WTC11 (cell line): ENCODE measurements at regions not wholly inside any gene's neighbourhood (a gene's known extent, or its start where the extent isn't known, plus 50 kb on each side); places are given as distances from the start of the nearest gene placed in this dataset.

ENCODE experiments used
- ATAC-seq: fragments of 200-7000 bp; cut with Tn5 transposase; 2 replicates; pipeline ENCODE4 v1.10.0; 2021; ENCODE audit warnings: mild to moderate bottlenecking, moderate library complexity
- CTCF ChIA-PET: fragments of 300-600 bp; sonication (Branson Sonifier 250); formaldehyde crosslinking; loops from one replicate; lab custom pipeline; 2021; ENCODE audit warnings: antibody characterized with exemption; lab: Charles Lee
- POLR2A ChIA-PET: fragments of 350-600 bp; sonication (Branson Sonifier 250); formaldehyde crosslinking; loops from one replicate; lab custom pipeline; 2021; ENCODE audit warnings: antibody characterized with exemption; lab: Charles Lee
- DNase-seq: peaks from one replicate; pipeline ENCODE4 v3.0.0; 2021; ENCODE audit warnings: low spot score
- H3K27ac Mint-ChIP-seq: 2 replicates; pipeline ENCODE4 v1.8.0; 2021; ENCODE audit warnings: mixed read lengths
- H3K27me3 Mint-ChIP-seq: 2 replicates; pipeline ENCODE4 v1.8.0; 2021; ENCODE audit warnings: low read depth, mild to moderate bottlenecking, moderate library complexity, mixed read lengths
- H3K36me3 Mint-ChIP-seq: 2 replicates; pipeline ENCODE4 v1.8.0; 2021; ENCODE audit warnings: mixed read lengths
- H3K4me1 Mint-ChIP-seq: 2 replicates; pipeline ENCODE4 v1.8.0; 2022; ENCODE audit warnings: mixed read lengths
- H3K4me3 Mint-ChIP-seq: 2 replicates; pipeline ENCODE4 v1.8.0; 2021; ENCODE audit warnings: mild to moderate bottlenecking, moderate library complexity, mixed read lengths
- H3K9me3 Mint-ChIP-seq: 2 replicates; pipeline ENCODE4 v1.8.0; 2021; ENCODE audit warnings: mixed read lengths
- CDX4 ChIP-seq: fragments of 250-450 bp; sonication (Bioruptor Pico); IDR thresholded peaks from 2 replicates; pipeline ENCODE4 v1.9.0; 2021; ENCODE audit warnings: moderate library complexity, mild to moderate bottlenecking, inconsistent platforms, borderline replicate concordance
- EMX1 ChIP-seq: fragments of 250-450 bp; sonication (Bioruptor Pico); IDR thresholded peaks from 2 replicates; pipeline ENCODE4 v1.8.0; 2021; ENCODE audit warnings: mild to moderate bottlenecking
- ESRRA ChIP-seq: sonication (generic); formaldehyde crosslinking; IDR thresholded peaks from 2 replicates; pipeline ENCODE4 v1.8.1; 2022; ENCODE audit warnings: mild to moderate bottlenecking, missing genetic modification reagents, borderline replicate concordance
- GRHL2 ChIP-seq: fragments of 250-450 bp; sonication (Bioruptor Pico); IDR thresholded peaks from 2 replicates; pipeline ENCODE4 v1.8.0; 2022; ENCODE audit warnings: mild to moderate bottlenecking, moderate library complexity; ENCODE audit not compliant: insufficient replicate concordance, severe bottlenecking
- NR2C2 ChIP-seq: sonication (generic); formaldehyde crosslinking; IDR thresholded peaks from 2 replicates; pipeline ENCODE4 v1.8.0; 2022; ENCODE audit warnings: mild to moderate bottlenecking, missing genetic modification reagents
- PREB ChIP-seq: sonication (generic); formaldehyde crosslinking; IDR thresholded peaks from 2 replicates; pipeline ENCODE4 v1.8.1; 2022; ENCODE audit warnings: mild to moderate bottlenecking, missing genetic modification reagents, moderate library complexity, borderline replicate concordance
- SMAD3 ChIP-seq: sonication (generic); formaldehyde crosslinking; IDR thresholded peaks from 2 replicates; pipeline ENCODE4 v1.8.0; 2022; ENCODE audit warnings: missing genetic modification reagents, mild to moderate bottlenecking, borderline replicate concordance
- SOX15 ChIP-seq: fragments of 250-450 bp; sonication (Bioruptor Pico); IDR thresholded peaks from 2 replicates; pipeline ENCODE4 v1.9.0; 2021; ENCODE audit warnings: mild to moderate bottlenecking
- USF1 ChIP-seq: sonication (generic); formaldehyde crosslinking; IDR thresholded peaks from 2 replicates; pipeline ENCODE4 v1.8.0; 2022; ENCODE audit warnings: mild to moderate bottlenecking, missing genetic modification reagents
- ZBTB21 ChIP-seq: sonication (generic); formaldehyde crosslinking; IDR thresholded peaks from 2 replicates; pipeline ENCODE4 v1.8.1; 2023; ENCODE audit warnings: mild to moderate bottlenecking, missing genetic modification reagents, borderline replicate concordance
- TF ChIP-seq, protein P1 (sequence below): sonication (generic); formaldehyde crosslinking; IDR thresholded peaks from 2 replicates; pipeline ENCODE4 v1.8.0; 2023; ENCODE audit warnings: missing genetic modification reagents
- TF ChIP-seq, protein P2 (sequence below): fragments of 250-450 bp; sonication (Bioruptor Pico); conservative IDR thresholded peaks from 2 replicates; pipeline ENCODE4 v1.9.0; 2021; ENCODE audit warnings: mild to moderate bottlenecking
- TF ChIP-seq, protein P3 (sequence below): sonication (generic); formaldehyde crosslinking; IDR thresholded peaks from 2 replicates; pipeline ENCODE4 v1.8.0; 2022; ENCODE audit warnings: mild to moderate bottlenecking, missing genetic modification reagents
- TF ChIP-seq, protein P4 (sequence below): sonication (generic); formaldehyde crosslinking; conservative IDR thresholded peaks from 2 replicates; pipeline ENCODE4 v1.8.1; 2023; ENCODE audit warnings: mild to moderate bottlenecking, low read depth, missing genetic modification reagents, moderate library complexity
- TF ChIP-seq, protein P5 (sequence below): sonication (generic); formaldehyde crosslinking; IDR thresholded peaks from 2 replicates; pipeline ENCODE4 v1.8.0; 2023; ENCODE audit warnings: mild to moderate bottlenecking, missing genetic modification reagents
- TF ChIP-seq, protein P6 (sequence below): sonication (generic); formaldehyde crosslinking; IDR thresholded peaks from 2 replicates; pipeline ENCODE4 v1.8.1; 2022; ENCODE audit warnings: missing genetic modification reagents, borderline replicate concordance

- TF ChIP-seq, protein P1, sequence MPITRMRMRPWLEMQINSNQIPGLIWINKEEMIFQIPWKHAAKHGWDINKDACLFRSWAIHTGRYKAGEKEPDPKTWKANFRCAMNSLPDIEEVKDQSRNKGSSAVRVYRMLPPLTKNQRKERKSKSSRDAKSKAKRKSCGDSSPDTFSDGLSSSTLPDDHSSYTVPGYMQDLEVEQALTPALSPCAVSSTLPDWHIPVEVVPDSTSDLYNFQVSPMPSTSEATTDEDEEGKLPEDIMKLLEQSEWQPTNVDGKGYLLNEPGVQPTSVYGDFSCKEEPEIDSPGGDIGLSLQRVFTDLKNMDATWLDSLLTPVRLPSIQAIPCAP (CRISPR knock-in tag) = no peak
- TF ChIP-seq, protein P2, sequence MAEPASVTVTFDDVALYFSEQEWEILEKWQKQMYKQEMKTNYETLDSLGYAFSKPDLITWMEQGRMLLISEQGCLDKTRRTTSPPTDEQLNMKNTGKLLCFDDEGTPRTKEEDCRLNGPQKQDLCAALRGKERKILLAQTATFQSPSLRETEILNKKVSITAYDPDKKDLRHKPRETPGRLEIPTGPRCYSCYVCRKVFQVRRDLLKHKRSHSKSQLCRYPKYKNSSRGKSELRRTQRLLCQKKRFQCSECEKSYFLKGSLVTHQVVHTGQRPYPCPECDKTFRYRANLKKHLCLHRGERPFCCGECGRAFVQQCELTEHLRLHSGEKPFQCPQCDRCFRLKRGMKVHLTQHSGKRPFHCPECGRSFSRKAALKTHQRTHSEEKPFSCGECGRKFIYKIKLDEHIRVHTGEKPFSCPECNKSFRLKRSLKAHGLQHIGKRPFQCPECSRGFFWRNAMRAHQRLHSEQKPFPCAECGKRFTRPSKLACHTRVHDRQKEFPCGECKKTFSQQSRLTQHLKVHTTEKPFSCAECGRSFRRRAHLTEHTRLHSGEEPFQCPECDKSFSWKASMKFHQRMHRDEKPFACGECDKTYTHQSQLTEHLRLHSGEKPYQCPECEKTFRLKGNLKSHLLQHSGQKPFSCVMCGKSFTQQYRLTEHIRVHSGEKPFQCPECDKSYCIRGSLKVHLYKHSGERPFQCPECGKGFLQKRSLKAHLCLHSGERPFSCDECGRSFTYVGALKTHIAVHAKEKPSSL (CRISPR knock-in tag) = no peak
- no peak for TF ChIP-seq NR2C2 (CRISPR knock-in tag)
- no peak for TF ChIP-seq SOX15 (CRISPR knock-in tag)
- TF ChIP-seq GRHL2 (CRISPR knock-in tag) = no peak
Measured at GRCh38 chr22:48921411-48921903, 906.2 kb downstream of the BRD1 start (continued).

GRCh38 chr22:48920776-48921241 is 906.9 kb downstream of the BRD1 start:
- H3K27me3 Mint-ChIP-seq = peaks cover 7% of the 10 kb centered on the region
- H3K36me3 Mint-ChIP-seq = peaks cover 9% of the 10 kb centered on the region
- ATAC-seq (no peak), DNase-seq (no peak)
- POLR2A ChIA-PET = no interaction called here
- no peak overlapping the region for H3K4me3 Mint-ChIP-seq
- no peak overlapping the region for H3K27ac Mint-ChIP-seq
- H3K4me1 Mint-ChIP-seq = peaks cover 16% of the 10 kb centered on the region
- H3K9me3 Mint-ChIP-seq = peaks cover 13% of the 10 kb centered on the region
- CTCF ChIA-PET = no interaction called here
- TF ChIP-seq PREB = no peak
- no peak for TF ChIP-seq EMX1 (CRISPR knock-in tag)

- peaks cover 10% of the 10 kb centered on the region for H3K36me3 Mint-ChIP-seq
- no peak overlapping the region for H3K4me3 Mint-ChIP-seq
- ATAC-seq (no peak), DNase-seq (no peak)
- H3K27ac Mint-ChIP-seq = no peak overlapping the region
- peaks cover 17% of the 10 kb centered on the region for H3K9me3 Mint-ChIP-seq
- H3K4me1 Mint-ChIP-seq = peaks cover 23% of the 10 kb centered on the region
- ChIA-PET POLR2A (interaction anchor here (0.8 kb wide), 1 partner anchor 148 kb away, joined by 3 read pairs; no protein-coding TSS in a partner anchor), CTCF (interaction anchor here (0.9 to 1.7 kb wide), 2 partner anchors 26 to 137 kb away, joined by 4 to 6 read pairs; no protein-coding TSS in a partner anchor)
- H3K27me3 Mint-ChIP-seq = peaks cover 7% of the 10 kb centered on the region
- TF ChIP-seq ESRRA (CRISPR knock-in tag) (no peak), SMAD3 (no peak), ZBTB21 (no peak), USF1 (no peak), CDX4 (CRISPR knock-in tag) (no peak)
- TF ChIP-seq, protein P3, sequence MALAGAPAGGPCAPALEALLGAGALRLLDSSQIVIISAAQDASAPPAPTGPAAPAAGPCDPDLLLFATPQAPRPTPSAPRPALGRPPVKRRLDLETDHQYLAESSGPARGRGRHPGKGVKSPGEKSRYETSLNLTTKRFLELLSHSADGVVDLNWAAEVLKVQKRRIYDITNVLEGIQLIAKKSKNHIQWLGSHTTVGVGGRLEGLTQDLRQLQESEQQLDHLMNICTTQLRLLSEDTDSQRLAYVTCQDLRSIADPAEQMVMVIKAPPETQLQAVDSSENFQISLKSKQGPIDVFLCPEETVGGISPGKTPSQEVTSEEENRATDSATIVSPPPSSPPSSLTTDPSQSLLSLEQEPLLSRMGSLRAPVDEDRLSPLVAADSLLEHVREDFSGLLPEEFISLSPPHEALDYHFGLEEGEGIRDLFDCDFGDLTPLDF (CRISPR knock-in tag) = no peak
- TF ChIP-seq, protein P4, sequence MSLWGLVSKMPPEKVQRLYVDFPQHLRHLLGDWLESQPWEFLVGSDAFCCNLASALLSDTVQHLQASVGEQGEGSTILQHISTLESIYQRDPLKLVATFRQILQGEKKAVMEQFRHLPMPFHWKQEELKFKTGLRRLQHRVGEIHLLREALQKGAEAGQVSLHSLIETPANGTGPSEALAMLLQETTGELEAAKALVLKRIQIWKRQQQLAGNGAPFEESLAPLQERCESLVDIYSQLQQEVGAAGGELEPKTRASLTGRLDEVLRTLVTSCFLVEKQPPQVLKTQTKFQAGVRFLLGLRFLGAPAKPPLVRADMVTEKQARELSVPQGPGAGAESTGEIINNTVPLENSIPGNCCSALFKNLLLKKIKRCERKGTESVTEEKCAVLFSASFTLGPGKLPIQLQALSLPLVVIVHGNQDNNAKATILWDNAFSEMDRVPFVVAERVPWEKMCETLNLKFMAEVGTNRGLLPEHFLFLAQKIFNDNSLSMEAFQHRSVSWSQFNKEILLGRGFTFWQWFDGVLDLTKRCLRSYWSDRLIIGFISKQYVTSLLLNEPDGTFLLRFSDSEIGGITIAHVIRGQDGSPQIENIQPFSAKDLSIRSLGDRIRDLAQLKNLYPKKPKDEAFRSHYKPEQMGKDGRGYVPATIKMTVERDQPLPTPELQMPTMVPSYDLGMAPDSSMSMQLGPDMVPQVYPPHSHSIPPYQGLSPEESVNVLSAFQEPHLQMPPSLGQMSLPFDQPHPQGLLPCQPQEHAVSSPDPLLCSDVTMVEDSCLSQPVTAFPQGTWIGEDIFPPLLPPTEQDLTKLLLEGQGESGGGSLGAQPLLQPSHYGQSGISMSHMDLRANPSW (CRISPR knock-in tag) = no peak
- TF ChIP-seq, protein P5, sequence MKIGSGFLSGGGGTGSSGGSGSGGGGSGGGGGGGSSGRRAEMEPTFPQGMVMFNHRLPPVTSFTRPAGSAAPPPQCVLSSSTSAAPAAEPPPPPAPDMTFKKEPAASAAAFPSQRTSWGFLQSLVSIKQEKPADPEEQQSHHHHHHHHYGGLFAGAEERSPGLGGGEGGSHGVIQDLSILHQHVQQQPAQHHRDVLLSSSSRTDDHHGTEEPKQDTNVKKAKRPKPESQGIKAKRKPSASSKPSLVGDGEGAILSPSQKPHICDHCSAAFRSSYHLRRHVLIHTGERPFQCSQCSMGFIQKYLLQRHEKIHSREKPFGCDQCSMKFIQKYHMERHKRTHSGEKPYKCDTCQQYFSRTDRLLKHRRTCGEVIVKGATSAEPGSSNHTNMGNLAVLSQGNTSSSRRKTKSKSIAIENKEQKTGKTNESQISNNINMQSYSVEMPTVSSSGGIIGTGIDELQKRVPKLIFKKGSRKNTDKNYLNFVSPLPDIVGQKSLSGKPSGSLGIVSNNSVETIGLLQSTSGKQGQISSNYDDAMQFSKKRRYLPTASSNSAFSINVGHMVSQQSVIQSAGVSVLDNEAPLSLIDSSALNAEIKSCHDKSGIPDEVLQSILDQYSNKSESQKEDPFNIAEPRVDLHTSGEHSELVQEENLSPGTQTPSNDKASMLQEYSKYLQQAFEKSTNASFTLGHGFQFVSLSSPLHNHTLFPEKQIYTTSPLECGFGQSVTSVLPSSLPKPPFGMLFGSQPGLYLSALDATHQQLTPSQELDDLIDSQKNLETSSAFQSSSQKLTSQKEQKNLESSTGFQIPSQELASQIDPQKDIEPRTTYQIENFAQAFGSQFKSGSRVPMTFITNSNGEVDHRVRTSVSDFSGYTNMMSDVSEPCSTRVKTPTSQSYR (CRISPR knock-in tag) = no peak
- TF ChIP-seq, protein P6, sequence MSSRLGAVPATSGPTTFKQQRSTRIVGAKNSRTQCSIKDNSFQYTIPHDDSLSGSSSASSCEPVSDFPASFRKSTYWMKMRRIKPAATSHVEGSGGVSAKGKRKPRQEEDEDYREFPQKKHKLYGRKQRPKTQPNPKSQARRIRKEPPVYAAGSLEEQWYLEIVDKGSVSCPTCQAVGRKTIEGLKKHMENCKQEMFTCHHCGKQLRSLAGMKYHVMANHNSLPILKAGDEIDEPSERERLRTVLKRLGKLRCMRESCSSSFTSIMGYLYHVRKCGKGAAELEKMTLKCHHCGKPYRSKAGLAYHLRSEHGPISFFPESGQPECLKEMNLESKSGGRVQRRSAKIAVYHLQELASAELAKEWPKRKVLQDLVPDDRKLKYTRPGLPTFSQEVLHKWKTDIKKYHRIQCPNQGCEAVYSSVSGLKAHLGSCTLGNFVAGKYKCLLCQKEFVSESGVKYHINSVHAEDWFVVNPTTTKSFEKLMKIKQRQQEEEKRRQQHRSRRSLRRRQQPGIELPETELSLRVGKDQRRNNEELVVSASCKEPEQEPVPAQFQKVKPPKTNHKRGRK (CRISPR knock-in tag) = no peak
Measured at GRCh38 chr22:48919851-48920589, 907.7 kb downstream of the BRD1 start.
